ENCODE measurements at regions not wholly inside any gene's neighbourhood (a gene's known extent, or its start where the extent isn't known, plus 50 kb on each side); places are given as distances from the start of the nearest gene placed in this dataset.

DNA sequence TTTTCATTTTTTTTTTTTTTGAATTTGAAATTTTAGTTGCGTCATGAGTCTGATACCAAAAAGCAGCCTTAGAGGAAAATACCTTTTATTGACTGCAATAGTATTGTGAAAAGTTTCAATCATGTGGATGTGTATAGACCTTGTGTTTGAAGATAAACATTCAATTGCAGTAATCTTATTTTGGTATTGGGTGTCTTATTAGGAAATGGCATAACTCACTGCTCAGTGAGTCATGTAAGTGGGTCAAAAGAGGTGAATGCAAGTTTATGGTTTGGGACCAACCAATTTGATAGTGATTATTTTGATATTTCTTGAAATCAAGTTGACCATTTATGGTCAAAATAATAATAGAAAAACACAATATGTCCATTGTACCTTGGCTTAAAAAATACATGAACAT lies 627.8 kb upstream of the SLIT2 start:
- TF ChIP-seq, protein P1, sequence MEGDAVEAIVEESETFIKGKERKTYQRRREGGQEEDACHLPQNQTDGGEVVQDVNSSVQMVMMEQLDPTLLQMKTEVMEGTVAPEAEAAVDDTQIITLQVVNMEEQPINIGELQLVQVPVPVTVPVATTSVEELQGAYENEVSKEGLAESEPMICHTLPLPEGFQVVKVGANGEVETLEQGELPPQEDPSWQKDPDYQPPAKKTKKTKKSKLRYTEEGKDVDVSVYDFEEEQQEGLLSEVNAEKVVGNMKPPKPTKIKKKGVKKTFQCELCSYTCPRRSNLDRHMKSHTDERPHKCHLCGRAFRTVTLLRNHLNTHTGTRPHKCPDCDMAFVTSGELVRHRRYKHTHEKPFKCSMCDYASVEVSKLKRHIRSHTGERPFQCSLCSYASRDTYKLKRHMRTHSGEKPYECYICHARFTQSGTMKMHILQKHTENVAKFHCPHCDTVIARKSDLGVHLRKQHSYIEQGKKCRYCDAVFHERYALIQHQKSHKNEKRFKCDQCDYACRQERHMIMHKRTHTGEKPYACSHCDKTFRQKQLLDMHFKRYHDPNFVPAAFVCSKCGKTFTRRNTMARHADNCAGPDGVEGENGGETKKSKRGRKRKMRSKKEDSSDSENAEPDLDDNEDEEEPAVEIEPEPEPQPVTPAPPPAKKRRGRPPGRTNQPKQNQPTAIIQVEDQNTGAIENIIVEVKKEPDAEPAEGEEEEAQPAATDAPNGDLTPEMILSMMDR (conservative IDR thresholded peaks at IDR 0.05) = no peak
- TF ChIP-seq EZH2 (IDR thresholded peaks at IDR 0.05; ENCODE audit: low read depth) = no peak

Data from PC-9 (cell line).